Upper lobe of right lung (tissue), 1 donor: ENCODE measurements at regions not wholly inside any gene's neighbourhood (a gene's known extent, or its start where the extent isn't known, plus 50 kb on each side); places are given as distances from the start of the nearest gene placed in this dataset.

Source experiments
- ATAC-seq: fragments of 200-7000 bp; cut with Tn5 transposase; one replicate; pipeline ENCODE4 v1.9.1; 2020; ENCODE audit warnings: mild to moderate bottlenecking, moderate library complexity
- DNase-seq: peaks from one replicate; pipeline ENCODE4 v3.0.0-alpha.2; 2020
- H3K27ac ChIP-seq: fragments of 200-600 bp; one replicate; pipeline ENCODE4 v1.8.0; 2022
- H3K27me3 ChIP-seq: fragments of 200-600 bp; one replicate; pipeline ENCODE4 v1.8.0; 2022; ENCODE audit warnings: mild to moderate bottlenecking
- H3K36me3 ChIP-seq: fragments of 200-600 bp; one replicate; pipeline ENCODE4 v1.8.0; 2022
- H3K4me1 ChIP-seq: fragments of 200-600 bp; one replicate; pipeline ENCODE4 v1.8.0; 2022
- H3K4me3 ChIP-seq: fragments of 200-600 bp; one replicate; pipeline ENCODE4 v1.8.0; 2022; ENCODE audit warnings: mild to moderate bottlenecking
- H3K9me3 ChIP-seq: fragments of 200-600 bp; one replicate; pipeline ENCODE4 v1.8.0; 2022
- CTCF ChIP-seq: fragments of 200-600 bp; IDR thresholded peaks from one replicate; pipeline ENCODE4 v1.8.0; 2022; ENCODE audit warnings: antibody characterized with exemption
- intact Hi-C: fragments of 100-400 bp; cut with DNase I; formaldehyde crosslinking; loops from one replicate; pipeline ENCODE4 v1.11.0; 2022
- donor health status: DM: no; HTN: yes; CAD: no; lungs with severe emphysema.

GRCh38 chr1:69288416-69288815 is 279.3 kb upstream of the LRRC7 start:
- no peak overlapping the region for H3K27ac ChIP-seq
- DNase-seq (no peak), ATAC-seq (no peak)
- intact Hi-C loops: no loop called here
- H3K4me1 ChIP-seq: no peaks in the 10 kb centered on the region
- H3K27me3 ChIP-seq: no peaks in the 10 kb centered on the region
- H3K9me3 ChIP-seq: no peaks in the 10 kb centered on the region
- no peaks in the 10 kb centered on the region for H3K36me3 ChIP-seq
- H3K4me3 ChIP-seq: no peak overlapping the region
- TF ChIP-seq CTCF: no peak

- no peak overlapping the region for H3K27ac ChIP-seq
- intact Hi-C loops: no loop called here
- ATAC-seq (no peak), DNase-seq (no peak)
- TF ChIP-seq CTCF: no peak
- no peaks in the 10 kb centered on the region for H3K36me3 ChIP-seq
- no peaks in the 10 kb centered on the region for H3K4me1 ChIP-seq
- H3K4me3 ChIP-seq: no peak overlapping the region
- H3K27me3 ChIP-seq: no peaks in the 10 kb centered on the region
- no peaks in the 10 kb centered on the region for H3K9me3 ChIP-seq
Observed at GRCh38 chr1:69290291-69290690, 277.4 kb upstream of the LRRC7 start.

- no peak for DNase-seq
- TF ChIP-seq CTCF: no peak
- no peaks in the 10 kb centered on the region for H3K4me1 ChIP-seq
- no peaks in the 10 kb centered on the region for H3K9me3 ChIP-seq
- intact Hi-C loops: no loop called here
- no peak overlapping the region for H3K27ac ChIP-seq
- no peaks in the 10 kb centered on the region for H3K36me3 ChIP-seq
- no peaks in the 10 kb centered on the region for H3K27me3 ChIP-seq
- H3K4me3 ChIP-seq: no peak overlapping the region
- ATAC-seq: no peak
Observed at GRCh38 chr1:69291541-69291940, 276.2 kb upstream of the LRRC7 start.

- H3K27me3 ChIP-seq: no peaks in the 10 kb centered on the region
- H3K4me1 ChIP-seq: no peaks in the 10 kb centered on the region
- no peak for DNase-seq
- no peak overlapping the region for H3K27ac ChIP-seq
- H3K9me3 ChIP-seq: no peaks in the 10 kb centered on the region
- TF ChIP-seq CTCF: no peak
- no peak for ATAC-seq
- no peaks in the 10 kb centered on the region for H3K36me3 ChIP-seq
- intact Hi-C loops: no loop called here
- H3K4me3 ChIP-seq: no peak overlapping the region
Observed at GRCh38 chr1:69292833-69293232, 274.9 kb upstream of the LRRC7 start.

- intact Hi-C loops: no loop called here
- no peak overlapping the region for H3K4me3 ChIP-seq
- H3K9me3 ChIP-seq: no peaks in the 10 kb centered on the region
- DNase-seq (no peak), ATAC-seq (no peak)
- no peak for TF ChIP-seq CTCF
- no peak overlapping the region for H3K27ac ChIP-seq
- no peaks in the 10 kb centered on the region for H3K36me3 ChIP-seq
- H3K27me3 ChIP-seq: no peaks in the 10 kb centered on the region
- no peaks in the 10 kb centered on the region for H3K4me1 ChIP-seq
Observed at GRCh38 chr1:69294171-69294570, 273.6 kb upstream of the LRRC7 start.

GRCh38 chr1:69295265-69295664 is 272.5 kb upstream of the LRRC7 start:
- no peak overlapping the region for H3K4me3 ChIP-seq
- ATAC-seq: no peak
- H3K9me3 ChIP-seq: no peaks in the 10 kb centered on the region
- intact Hi-C loops: no loop called here
- H3K4me1 ChIP-seq: no peaks in the 10 kb centered on the region
- H3K27me3 ChIP-seq: no peaks in the 10 kb centered on the region
- DNase-seq: no peak
- no peak overlapping the region for H3K27ac ChIP-seq
- TF ChIP-seq CTCF: no peak
- H3K36me3 ChIP-seq: no peaks in the 10 kb centered on the region
